ENCODE measurements at regions not wholly inside any gene's neighbourhood (a gene's known extent, or its start where the extent isn't known, plus 50 kb on each side); places are given as distances from the start of the nearest gene placed in this dataset.

DNA sequence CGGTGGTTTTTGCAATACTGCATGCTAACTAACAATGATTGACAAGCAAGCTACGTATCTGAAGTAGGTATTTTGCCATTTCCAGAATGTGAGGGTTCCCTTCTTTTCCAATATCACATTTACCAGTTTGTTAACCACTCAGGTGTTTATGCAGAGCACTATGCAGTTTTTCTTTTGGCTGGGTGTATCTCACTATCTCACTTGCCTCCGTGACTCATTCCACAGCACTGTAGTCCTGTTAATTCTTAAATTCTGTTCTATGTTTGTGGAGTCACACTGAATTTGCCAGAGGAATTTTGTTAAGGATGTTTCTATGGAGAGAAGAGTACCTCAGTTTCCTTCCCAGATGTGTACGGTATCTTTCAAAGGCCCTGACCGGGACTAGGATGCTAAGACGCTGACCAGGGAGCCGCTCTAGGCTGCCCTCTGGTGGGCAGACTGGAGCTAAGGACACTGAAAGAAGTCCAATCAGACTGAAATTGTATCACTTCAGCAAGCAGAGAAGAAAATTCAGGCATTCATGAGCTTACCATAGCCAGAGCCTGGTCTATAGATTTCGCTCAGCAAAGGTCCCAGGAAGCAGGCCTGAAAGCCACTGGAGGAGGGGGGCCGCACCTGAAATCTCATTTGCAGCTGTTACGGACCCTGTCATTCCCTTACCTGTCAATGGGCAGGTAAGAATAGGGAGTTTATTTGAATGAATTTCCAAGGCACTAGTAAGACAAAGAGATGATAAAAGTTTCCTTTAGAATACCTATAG lies 388.4 kb upstream of the SPOCK3 start:
- no peak overlapping the region for H3K14ac ChIP-seq (ENCODE audit: insufficient read length)
- WGBS, 2 experiments (ENCODE audit: extremely low coverage in 1 of 2, insufficient coverage in 1 of 2, insufficient read length in 1 of 2, insufficient replicate concordance in 2 of 2, low coverage in 1 of 2, low lambda C conversion rate in 2 of 2, missing lambda C conversion rate in 1 of 2) = 65% methylated on average over 10 of the region's 10 CpGs; no CpG with 5 or more reads in 1 of the 2 experiments
- peak; percentile 74 for FAIRE-seq
- ChIA-PET CTCF (ENCODE audit: partially characterized antibody) (interaction anchor here (0.5 to 2.0 kb wide), 38 partner anchors 8 to 716 kb away, joined by 3 to 14 read pairs (median 4); no protein-coding TSS in a partner anchor), POLR2A (ENCODE audit: partially characterized antibody) (no interaction called here)
- no peak overlapping the region for H2BK5ac ChIP-seq (ENCODE audit: low read depth, low read length)
- H3K27ac ChIP-seq (ENCODE audit: low read depth, low read length) = no peak overlapping the region
- no peaks in the 10 kb centered on the region for H3K79me2 ChIP-seq (ENCODE audit: control insufficient read depth in 1 of 2, insufficient read depth in 2 of 2, low read length in 2 of 2)
- H3K79me1 ChIP-seq (ENCODE audit: low read depth, low read length) = no peaks in the 10 kb centered on the region
- no peak overlapping the region for H2BK20ac ChIP-seq (ENCODE audit: low read length)
- no peak overlapping the region for H3K4me3 ChIP-seq (ENCODE audit: extremely low read depth in 1 of 4, insufficient read depth in 2 of 4, low read depth in 3 of 4, low read length in 4 of 4)
- TF ChIP-seq, protein P1, sequence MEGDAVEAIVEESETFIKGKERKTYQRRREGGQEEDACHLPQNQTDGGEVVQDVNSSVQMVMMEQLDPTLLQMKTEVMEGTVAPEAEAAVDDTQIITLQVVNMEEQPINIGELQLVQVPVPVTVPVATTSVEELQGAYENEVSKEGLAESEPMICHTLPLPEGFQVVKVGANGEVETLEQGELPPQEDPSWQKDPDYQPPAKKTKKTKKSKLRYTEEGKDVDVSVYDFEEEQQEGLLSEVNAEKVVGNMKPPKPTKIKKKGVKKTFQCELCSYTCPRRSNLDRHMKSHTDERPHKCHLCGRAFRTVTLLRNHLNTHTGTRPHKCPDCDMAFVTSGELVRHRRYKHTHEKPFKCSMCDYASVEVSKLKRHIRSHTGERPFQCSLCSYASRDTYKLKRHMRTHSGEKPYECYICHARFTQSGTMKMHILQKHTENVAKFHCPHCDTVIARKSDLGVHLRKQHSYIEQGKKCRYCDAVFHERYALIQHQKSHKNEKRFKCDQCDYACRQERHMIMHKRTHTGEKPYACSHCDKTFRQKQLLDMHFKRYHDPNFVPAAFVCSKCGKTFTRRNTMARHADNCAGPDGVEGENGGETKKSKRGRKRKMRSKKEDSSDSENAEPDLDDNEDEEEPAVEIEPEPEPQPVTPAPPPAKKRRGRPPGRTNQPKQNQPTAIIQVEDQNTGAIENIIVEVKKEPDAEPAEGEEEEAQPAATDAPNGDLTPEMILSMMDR (IDR thresholded peaks at IDR 0.05; ENCODE audit: control extremely low read depth in 1 of 3, insufficient read depth in 1 of 3, low read depth in 1 of 3, low read length in 3 of 3) = peak; percentile 67 to 84 (median 74)
- no peak for TF ChIP-seq EGR1 (IDR thresholded peaks at IDR 0.05; ENCODE audit: borderline replicate concordance, low read depth, low read length)
- peak; percentile 80 to 83 for TF ChIP-seq RAD21 (IDR thresholded peaks at IDR 0.05 in 1 of 2, conservative IDR thresholded peaks at IDR 0.05 in 1 of 2; ENCODE audit: low read depth in 2 of 2, low read length in 2 of 2)
- H3K36me3 ChIP-seq (ENCODE audit: control insufficient read depth in 2 of 4, insufficient read depth in 4 of 4, low read length in 3 of 4) = no peaks in the 10 kb centered on the region
- H3K9me3 ChIP-seq (ENCODE audit: insufficient read depth in 2 of 2, low read depth in 1 of 2, low read length in 1 of 2) = no peaks in the 10 kb centered on the region
- no peak overlapping the region for H4K8ac ChIP-seq (ENCODE audit: extremely low read depth, insufficient read depth, low read length)
- H4K5ac ChIP-seq (ENCODE audit: insufficient read length, low read depth, low read length) = no peak overlapping the region
- H3K9ac ChIP-seq (replicated peaks in 1 of 4; ENCODE audit: extremely low read depth in 1 of 4, low read depth in 3 of 4, low read length in 3 of 4) = no peak overlapping the region
- H3K4ac ChIP-seq (replicated peaks; ENCODE audit: insufficient read length, low read depth, low read length) = no peak overlapping the region
- H2AK5ac ChIP-seq (ENCODE audit: low read depth, low read length) = no peak overlapping the region
- no peak overlapping the region for H4K91ac ChIP-seq (replicated peaks; ENCODE audit: insufficient read length, low read length)
- H2BK120ac ChIP-seq (replicated peaks; ENCODE audit: low read depth, low read length) = no peak overlapping the region
- H3K27me3 ChIP-seq (replicated peaks in 1 of 4; ENCODE audit: control insufficient read depth in 3 of 4, extremely low read depth in 1 of 4, insufficient read depth in 3 of 4, low read length in 3 of 4) = no peaks in the 10 kb centered on the region
- H2BK12ac ChIP-seq (ENCODE audit: low read depth, low read length) = no peak overlapping the region
- H3K23me2 ChIP-seq (ENCODE audit: low read depth, low read length) = no peaks in the 10 kb centered on the region
- H4K20me1 ChIP-seq (replicated peaks in 1 of 2; ENCODE audit: control insufficient read depth in 1 of 2, insufficient read depth in 2 of 2, low read length in 2 of 2) = no peaks in the 10 kb centered on the region
- no peak overlapping the region for H2BK15ac ChIP-seq (ENCODE audit: low read length)
- H3K4me1 ChIP-seq (replicated peaks in 1 of 4; ENCODE audit: control insufficient read depth in 3 of 4, insufficient read depth in 4 of 4, low read length in 3 of 4) = no peaks in the 10 kb centered on the region
- no peak overlapping the region; the same call in 1 of the 2 replicates for H2AFZ ChIP-seq (ENCODE audit: low read length)
- H3K18ac ChIP-seq (ENCODE audit: extremely low read depth, low read length) = no peak overlapping the region
- H3K4me2 ChIP-seq (ENCODE audit: insufficient read depth in 1 of 2, low read depth in 2 of 2, low read length in 2 of 2) = no peak overlapping the region
- H3K56ac ChIP-seq (replicated peaks; ENCODE audit: insufficient read length, low read depth, low read length) = no peak overlapping the region
- peak in 1 of 2 experiments; percentile 81 for DNase-seq (ENCODE audit: low read depth in 1 of 2, low spot score in 2 of 2)
- H3K23ac ChIP-seq (ENCODE audit: insufficient read length) = no peak overlapping the region
